ENCODE measurements at regions not wholly inside any gene's neighbourhood (a gene's known extent, or its start where the extent isn't known, plus 50 kb on each side); places are given as distances from the start of the nearest gene placed in this dataset.

GRCh38 chr9:89702401-89702800 is 97.6 kb downstream of the GADD45G start:
- TF ChIP-seq SUZ12 (IDR thresholded peaks at IDR 0.05; ENCODE audit: extremely low read depth, insufficient read depth, insufficient read length): no peak
- no peak for TF ChIP-seq ZNF274 (IDR thresholded peaks at IDR 0.05; ENCODE audit: low read depth, low read length)
- no peak for TF ChIP-seq YY1 (IDR thresholded peaks at IDR 0.05; ENCODE audit: insufficient read depth, insufficient read length)
